ENCODE measurements at regions not wholly inside any gene's neighbourhood (a gene's known extent, or its start where the extent isn't known, plus 50 kb on each side); places are given as distances from the start of the nearest gene placed in this dataset.

GRCh38 chr13:74300162-74300561 is 166.0 kb upstream of the KLF12 start:
- no peak for TF ChIP-seq CTCF (IDR thresholded peaks at IDR 0.05)
- TF ChIP-seq POLR2A (IDR thresholded peaks at IDR 0.05): no peak
- TF ChIP-seq EP300 (IDR thresholded peaks at IDR 0.05; ENCODE audit: low read depth): no peak
